Duodenal mucosa (tissue), 2 donors: ENCODE measurements at regions not wholly inside any gene's neighbourhood (a gene's known extent, or its start where the extent isn't known, plus 50 kb on each side); places are given as distances from the start of the nearest gene placed in this dataset.

Source experiments
- H3K27ac ChIP-seq: one replicate; pipeline ENCODE4 v1.7.0; 2013; ENCODE audit warnings: low read depth, low read length
- H3K27me3 ChIP-seq, 2 donors: one replicate each; pipeline ENCODE4 v1.7.0; 2013; ENCODE audit warnings: low read length in 2 of 2, control low read depth in 1 of 2; ENCODE audit not compliant: insufficient read depth in 2 of 2, control insufficient read depth in 1 of 2
- H3K36me3 ChIP-seq, 2 donors: one replicate each; pipeline ENCODE4 v1.7.0; 2013; ENCODE audit warnings: low read length in 2 of 2, control low read depth in 1 of 2; ENCODE audit not compliant: insufficient read depth in 2 of 2, control insufficient read depth in 1 of 2
- H3K4me1 ChIP-seq, 2 donors: one replicate each; pipeline ENCODE4 v1.7.0; 2013; ENCODE audit warnings: low read length in 2 of 2, control low read depth in 1 of 2; ENCODE audit not compliant: insufficient read depth in 2 of 2, control insufficient read depth in 1 of 2
- H3K4me3 ChIP-seq, 2 donors: one replicate each; pipeline ENCODE4 v1.7.0; 2013; ENCODE audit warnings: low read length in 2 of 2, low read depth in 1 of 2
- H3K9ac ChIP-seq, 2 donors: one replicate each; pipeline ENCODE4 v1.7.0; 2013; ENCODE audit warnings: low read length in 2 of 2, low read depth in 1 of 2
- H3K9me3 ChIP-seq, 2 donors: one replicate each; pipeline ENCODE4 v1.7.0; 2013; ENCODE audit warnings: low read length in 2 of 2, control low read depth in 1 of 2; ENCODE audit not compliant: control insufficient read depth in 1 of 2

- peaks cover 11 to 25% of the 10 kb centered on the region in 2 donors for H3K9me3 ChIP-seq
- H3K9ac ChIP-seq = no peak overlapping the region
- H3K4me1 ChIP-seq = no peaks in the 10 kb centered on the region
- no peak overlapping the region for H3K27ac ChIP-seq
- H3K27me3 ChIP-seq = no peaks in the 10 kb centered on the region
- no peaks in the 10 kb centered on the region for H3K36me3 ChIP-seq
- H3K4me3 ChIP-seq = no peak overlapping the region
These were observed 1646.1 kb upstream of the CDH6 start for GRCh38 chr5:29547236-29547865.

DNA sequence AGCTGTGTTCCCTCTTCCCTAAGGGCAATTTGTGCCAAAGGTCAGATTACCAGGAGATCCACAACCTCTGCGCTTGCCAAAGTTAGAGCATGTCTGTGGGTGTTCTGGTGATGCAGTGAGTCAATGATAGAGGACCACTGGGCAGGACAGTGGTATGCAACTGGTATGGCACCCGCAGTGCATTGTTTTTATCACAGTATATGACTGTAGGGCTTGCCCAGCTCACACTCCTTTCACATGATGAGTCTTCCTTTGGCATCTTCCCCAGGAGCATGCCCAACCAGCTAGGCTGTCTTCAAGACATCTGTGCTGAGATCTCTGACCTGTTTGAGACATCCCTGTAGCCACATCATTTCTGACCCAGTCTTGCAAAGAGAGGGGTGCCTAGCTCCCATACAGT lies 1650.0 kb upstream of the CDH6 start:
- H3K9me3 ChIP-seq = peaks cover 21 to 28% of the 10 kb centered on the region in 2 donors
- H3K36me3 ChIP-seq = no peaks in the 10 kb centered on the region
- no peak overlapping the region for H3K4me3 ChIP-seq
- H3K9ac ChIP-seq = no peak overlapping the region
- H3K27me3 ChIP-seq = no peaks in the 10 kb centered on the region
- no peaks in the 10 kb centered on the region for H3K4me1 ChIP-seq
- no peak overlapping the region for H3K27ac ChIP-seq

- no peak overlapping the region for H3K27ac ChIP-seq
- H3K4me1 ChIP-seq = no peaks in the 10 kb centered on the region
- H3K27me3 ChIP-seq = no peaks in the 10 kb centered on the region
- H3K9ac ChIP-seq = no peak overlapping the region
- peaks cover 4 to 7% of the 10 kb centered on the region in 2 donors for H3K9me3 ChIP-seq
- H3K36me3 ChIP-seq = no peaks in the 10 kb centered on the region
- no peak overlapping the region for H3K4me3 ChIP-seq
These were observed 1669.3 kb upstream of the CDH6 start for GRCh38 chr5:29524227-29524626.

DNA sequence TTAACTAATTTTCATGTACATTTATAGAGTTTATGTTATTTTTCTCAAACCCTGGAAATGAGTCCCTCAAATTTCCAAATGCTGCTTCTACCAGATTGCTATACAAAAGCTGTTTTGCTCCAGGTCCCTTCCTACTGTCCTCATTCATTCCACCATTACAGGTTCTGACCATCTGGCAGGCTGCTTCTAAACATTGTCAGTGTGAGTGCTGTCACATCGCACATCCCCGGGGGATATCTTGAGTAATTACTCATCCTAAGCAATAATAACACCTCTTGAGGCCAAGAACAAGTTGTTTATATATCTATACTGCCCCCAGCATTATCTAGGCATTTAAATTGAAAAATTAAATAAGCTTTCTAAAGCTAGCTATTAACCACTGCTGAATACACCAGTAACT lies 1675.3 kb upstream of the CDH6 start:
- peaks cover 5 to 17% of the 10 kb centered on the region in 2 donors for H3K9me3 ChIP-seq

DNA sequence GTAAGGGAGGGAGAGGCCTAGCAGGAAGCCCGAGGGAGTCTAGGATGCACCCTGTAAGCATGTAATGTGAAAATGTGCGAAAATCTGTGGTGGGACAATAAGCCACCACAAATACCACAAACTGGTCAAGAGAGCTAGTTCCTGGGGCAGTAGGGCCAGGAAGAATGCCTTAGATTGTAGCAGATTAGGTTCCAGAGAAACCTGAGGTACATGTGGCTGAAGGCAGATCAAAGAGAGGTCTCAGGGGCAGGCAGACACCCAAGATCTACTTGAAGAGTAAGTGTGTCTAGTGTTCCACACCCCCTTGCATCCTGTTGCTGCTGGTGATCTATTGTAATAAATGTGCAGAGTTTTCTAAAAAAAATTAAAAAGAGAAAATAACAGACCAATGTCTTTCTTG lies 1677.3 kb upstream of the CDH6 start:
- Histone ChIP-seq H3K36me3 (no peaks in the 10 kb centered on the region), H3K4me3 (no peak overlapping the region), H3K9ac (no peak overlapping the region), H3K27ac (no peak overlapping the region), H3K9me3 (peaks cover 5 to 17% of the 10 kb centered on the region in 2 donors), H3K4me1 (no peaks in the 10 kb centered on the region), H3K27me3 (no peaks in the 10 kb centered on the region)

More for the DNA sequence above, 1675.3 kb upstream of the CDH6 start:
- H3K27me3 ChIP-seq = no peaks in the 10 kb centered on the region
- no peak overlapping the region for H3K4me3 ChIP-seq
- H3K27ac ChIP-seq = no peak overlapping the region
- no peak overlapping the region for H3K9ac ChIP-seq
- H3K4me1 ChIP-seq = no peaks in the 10 kb centered on the region
- no peaks in the 10 kb centered on the region for H3K36me3 ChIP-seq

- no peaks in the 10 kb centered on the region for H3K4me1 ChIP-seq
- no peaks in the 10 kb centered on the region for H3K36me3 ChIP-seq
- H3K27me3 ChIP-seq = no peaks in the 10 kb centered on the region
- no peak overlapping the region for H3K27ac ChIP-seq
- peaks cover 0 to 13% of the 10 kb centered on the region in 2 donors for H3K9me3 ChIP-seq
- no peak overlapping the region for H3K9ac ChIP-seq
- H3K4me3 ChIP-seq = no peak overlapping the region
These were observed 1685.4 kb upstream of the CDH6 start for GRCh38 chr5:29508131-29508530.

DNA sequence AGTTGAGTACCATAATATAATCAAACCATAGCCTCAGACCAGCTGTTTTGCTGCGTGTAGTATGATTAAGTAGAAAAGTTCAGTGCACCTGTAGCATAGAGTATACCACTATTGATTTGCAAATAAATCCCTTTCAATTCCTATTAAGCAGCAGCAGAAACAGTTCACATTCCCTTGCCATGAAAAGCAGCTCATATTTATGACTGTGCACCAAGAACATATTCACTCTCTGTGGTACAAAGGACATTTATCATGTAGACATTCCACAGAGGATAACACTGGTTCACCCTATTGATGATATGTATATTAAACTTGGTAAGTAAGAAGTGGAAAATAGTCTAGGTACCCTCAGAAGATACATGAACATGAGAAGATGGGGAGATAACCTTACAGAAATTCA lies 1689.1 kb upstream of the CDH6 start:
- Histone ChIP-seq H3K4me1 (no peaks in the 10 kb centered on the region), H3K36me3 (no peaks in the 10 kb centered on the region), H3K27me3 (no peaks in the 10 kb centered on the region), H3K4me3 (no peak overlapping the region), H3K9me3 (peaks cover 9 to 14% of the 10 kb centered on the region in 2 donors), H3K9ac (no peak overlapping the region), H3K27ac (no peak overlapping the region)

DNA sequence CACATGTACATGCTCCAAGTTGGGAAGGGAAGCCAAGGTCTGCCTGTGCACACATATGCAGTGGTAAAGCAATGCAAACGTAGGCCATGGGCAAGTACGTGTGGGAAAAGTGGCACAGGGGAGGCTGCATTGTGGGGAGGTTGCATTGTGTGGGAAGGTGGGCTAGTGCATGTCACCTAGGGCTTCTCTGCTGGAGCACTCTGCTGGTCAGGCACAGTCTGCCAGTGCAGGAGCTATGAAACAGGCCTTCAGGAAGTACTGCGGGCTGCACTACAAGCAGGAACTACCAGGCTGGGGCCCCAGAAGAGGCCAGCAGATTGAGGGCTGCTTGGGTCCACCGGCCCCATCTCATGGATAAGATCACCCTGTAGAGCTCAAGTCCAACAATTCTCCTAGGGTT lies 1694.6 kb upstream of the CDH6 start:
- Histone ChIP-seq H3K36me3 (no peaks in the 10 kb centered on the region), H3K9ac (no peak overlapping the region), H3K4me1 (no peaks in the 10 kb centered on the region), H3K27me3 (no peaks in the 10 kb centered on the region), H3K27ac (no peak overlapping the region), H3K9me3 (peaks cover 24 to 40% of the 10 kb centered on the region in 2 donors), H3K4me3 (no peak overlapping the region)

DNA sequence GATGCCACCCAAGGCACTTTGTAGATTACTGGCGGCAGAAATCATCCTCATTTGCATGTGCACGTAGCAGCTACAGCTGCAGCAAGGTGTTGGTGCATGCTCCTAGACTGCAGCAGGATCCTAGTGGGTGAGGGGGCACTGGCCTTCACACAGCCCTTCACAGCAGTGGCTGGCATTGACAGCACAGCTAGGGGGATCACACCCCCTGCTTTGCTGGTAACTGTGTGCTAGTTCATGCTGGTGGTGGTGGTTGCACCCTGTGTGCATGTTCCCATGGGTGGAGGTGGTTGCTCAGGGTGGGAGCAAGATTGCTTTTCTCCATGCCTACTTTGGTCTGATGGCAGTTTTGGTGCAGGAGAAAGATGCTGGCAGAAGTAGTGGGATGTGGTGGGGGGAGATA lies 1695.1 kb upstream of the CDH6 start:
- peaks cover 23 to 40% of the 10 kb centered on the region in 2 donors for H3K9me3 ChIP-seq
- H3K9ac ChIP-seq = no peak overlapping the region
- H3K4me1 ChIP-seq = no peaks in the 10 kb centered on the region
- H3K36me3 ChIP-seq = no peaks in the 10 kb centered on the region
- no peak overlapping the region for H3K4me3 ChIP-seq
- no peaks in the 10 kb centered on the region for H3K27me3 ChIP-seq
- no peak overlapping the region for H3K27ac ChIP-seq

GRCh38 chr5:29485333-29485732 lies 1708.2 kb upstream of the CDH6 start:
- H3K9me3 ChIP-seq = peaks cover 0 to 6% of the 10 kb centered on the region in 2 donors
- H3K4me3 ChIP-seq = no peak overlapping the region
- no peaks in the 10 kb centered on the region for H3K27me3 ChIP-seq
- no peaks in the 10 kb centered on the region for H3K36me3 ChIP-seq
- no peak overlapping the region for H3K9ac ChIP-seq
- no peak overlapping the region for H3K27ac ChIP-seq
- no peaks in the 10 kb centered on the region for H3K4me1 ChIP-seq

GRCh38 chr5:29469581-29469980 lies 1723.9 kb upstream of the CDH6 start:
- Histone ChIP-seq H3K4me1 (no peaks in the 10 kb centered on the region), H3K9ac (no peak overlapping the region), H3K36me3 (no peaks in the 10 kb centered on the region), H3K4me3 (no peak overlapping the region), H3K27ac (no peak overlapping the region), H3K9me3 (peaks cover 0 to 7% of the 10 kb centered on the region in 2 donors), H3K27me3 (no peaks in the 10 kb centered on the region)
